IMR-90 (cell line): ENCODE measurements at regions not wholly inside any gene's neighbourhood (a gene's known extent, or its start where the extent isn't known, plus 50 kb on each side); places are given as distances from the start of the nearest gene placed in this dataset.

Source experiments
- CHD1 ChIP-seq: IDR thresholded peaks from 2 replicates; pipeline ENCODE4 v1.6.1; 2012; ENCODE audit warnings: low read depth, low read length, improper control_type of control experiment
- MAFK ChIP-seq: IDR thresholded peaks from 2 replicates; pipeline ENCODE4 v1.6.1; 2012; ENCODE audit warnings: low read depth, low read length, improper control_type of control experiment
- MXI1 ChIP-seq: IDR thresholded peaks from 2 replicates; pipeline ENCODE4 v1.6.1; 2012; ENCODE audit warnings: low read depth, mild to moderate bottlenecking, low read length, moderate library complexity, borderline replicate concordance
- SMC3 ChIP-seq: fragments of 150-350 bp; IDR thresholded peaks from 2 replicates; pipeline ENCODE4 v1.6.1; 2016; ENCODE audit warnings: low read depth, mild to moderate bottlenecking, antibody characterized with exemption, low read length, moderate library complexity
- TF ChIP-seq, protein P1 (sequence below): conservative IDR thresholded peaks from 2 replicates; pipeline ENCODE4 v1.5.1; 2012; ENCODE audit warnings: mild to moderate bottlenecking, low read depth, low read length, improper control_type of control experiment

DNA sequence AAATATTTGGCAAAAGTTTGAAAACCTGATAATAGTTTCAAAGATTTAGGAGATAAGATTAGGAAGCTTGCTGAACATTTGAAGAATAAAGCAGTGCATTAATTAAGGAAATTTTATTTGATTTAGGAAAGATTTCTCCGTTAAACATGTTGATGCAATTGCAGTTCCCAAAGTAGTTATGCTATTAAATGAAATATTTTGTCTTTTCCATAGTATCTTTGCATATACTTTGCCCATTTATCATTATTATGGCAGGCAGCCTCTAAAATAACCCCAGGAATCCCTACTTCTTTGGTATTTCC is 136.5 kb downstream of the MREG start:
- no peak for TF ChIP-seq SMC3
- TF ChIP-seq CHD1: no peak
- no peak for TF ChIP-seq MXI1
- TF ChIP-seq MAFK: no peak
- TF ChIP-seq, protein P1, sequence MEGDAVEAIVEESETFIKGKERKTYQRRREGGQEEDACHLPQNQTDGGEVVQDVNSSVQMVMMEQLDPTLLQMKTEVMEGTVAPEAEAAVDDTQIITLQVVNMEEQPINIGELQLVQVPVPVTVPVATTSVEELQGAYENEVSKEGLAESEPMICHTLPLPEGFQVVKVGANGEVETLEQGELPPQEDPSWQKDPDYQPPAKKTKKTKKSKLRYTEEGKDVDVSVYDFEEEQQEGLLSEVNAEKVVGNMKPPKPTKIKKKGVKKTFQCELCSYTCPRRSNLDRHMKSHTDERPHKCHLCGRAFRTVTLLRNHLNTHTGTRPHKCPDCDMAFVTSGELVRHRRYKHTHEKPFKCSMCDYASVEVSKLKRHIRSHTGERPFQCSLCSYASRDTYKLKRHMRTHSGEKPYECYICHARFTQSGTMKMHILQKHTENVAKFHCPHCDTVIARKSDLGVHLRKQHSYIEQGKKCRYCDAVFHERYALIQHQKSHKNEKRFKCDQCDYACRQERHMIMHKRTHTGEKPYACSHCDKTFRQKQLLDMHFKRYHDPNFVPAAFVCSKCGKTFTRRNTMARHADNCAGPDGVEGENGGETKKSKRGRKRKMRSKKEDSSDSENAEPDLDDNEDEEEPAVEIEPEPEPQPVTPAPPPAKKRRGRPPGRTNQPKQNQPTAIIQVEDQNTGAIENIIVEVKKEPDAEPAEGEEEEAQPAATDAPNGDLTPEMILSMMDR: no peak
